Femur (tissue), 1 donor: ENCODE measurements at regions not wholly inside any gene's neighbourhood (a gene's known extent, or its start where the extent isn't known, plus 50 kb on each side); places are given as distances from the start of the nearest gene placed in this dataset.
"Not testable (repeated sequence)": the region's sequence is repeated elsewhere in the genome, so short reads cannot be mapped to it uniquely, and the experiment has no call there.

Experiments
- DNase-seq: peaks from one replicate; pipeline ENCODE4 v3.0.0-alpha.2; 2017

- DNase-seq, result not testable (repeated sequence)
These were observed 128.6 kb downstream of the ACTR3 start for GRCh38 chr2:114018464-114018863.

- DNase-seq, result no peak
These were observed 130.8 kb downstream of the ACTR3 start for GRCh38 chr2:114020668-114021067.

- no peak for DNase-seq
These were observed 132.6 kb downstream of the ACTR3 start for GRCh38 chr2:114022360-114023085.

- no peak for DNase-seq
These were observed 134.4 kb downstream of the ACTR3 start for GRCh38 chr2:114024326-114024725.

GRCh38 chr2:114025030-114025429, 135.1 kb downstream of the ACTR3 start:
- no peak for DNase-seq

GRCh38 chr2:114027437-114027836, 137.5 kb downstream of the ACTR3 start:
- DNase-seq, result no peak

GRCh38 chr2:114031605-114032505, 142.0 kb downstream of the ACTR3 start:
- no peak for DNase-seq

- DNase-seq, result no peak
These were observed 142.8 kb downstream of the ACTR3 start for GRCh38 chr2:114032705-114033104.

GRCh38 chr2:114034742-114035141, 144.9 kb downstream of the ACTR3 start:
- no peak for DNase-seq

- DNase-seq, result no peak
These were observed 148.8 kb downstream of the ACTR3 start for GRCh38 chr2:114038710-114039109.

GRCh38 chr2:114039677-114040076, 149.8 kb downstream of the ACTR3 start:
- DNase-seq, result no peak

- no peak for DNase-seq
These were observed 150.9 kb downstream of the ACTR3 start for GRCh38 chr2:114040826-114041225.

- no peak for DNase-seq
These were observed 155.1 kb downstream of the ACTR3 start for GRCh38 chr2:114044985-114045384.

GRCh38 chr2:114046373-114046772, 156.5 kb downstream of the ACTR3 start:
- DNase-seq, result no peak

- DNase-seq, result peak; percentile 46
These were observed 157.1 kb downstream of the ACTR3 start for GRCh38 chr2:114046866-114047435.

- DNase-seq, result no peak
These were observed 159.4 kb downstream of the ACTR3 start for GRCh38 chr2:114049280-114049679.

- no peak for DNase-seq
These were observed 159.9 kb downstream of the ACTR3 start for GRCh38 chr2:114049826-114050225.

- no peak for DNase-seq
These were observed 166.6 kb downstream of the ACTR3 start for GRCh38 chr2:114056294-114057143.

- DNase-seq, result no peak
These were observed 167.7 kb downstream of the ACTR3 start for GRCh38 chr2:114057638-114058037.

- no peak for DNase-seq
These were observed 171.7 kb downstream of the ACTR3 start for GRCh38 chr2:114061566-114062098.

- DNase-seq, result no peak
These were observed 173.5 kb downstream of the ACTR3 start for GRCh38 chr2:114063346-114063745.

GRCh38 chr2:114065731-114066130, 175.8 kb downstream of the ACTR3 start:
- DNase-seq, result no peak
